22Rv1 (cell line): ENCODE measurements at regions not wholly inside any gene's neighbourhood (a gene's known extent, or its start where the extent isn't known, plus 50 kb on each side); places are given as distances from the start of the nearest gene placed in this dataset.

Experiments
- H3K27ac ChIP-seq: fragments of 450-650 bp; 2 replicates; pipeline ENCODE4 v1.5.1; 2017
- CTCF ChIP-seq: fragments of 450-650 bp; IDR thresholded peaks from 2 replicates; pipeline ENCODE4 v1.5.1; 2017; ENCODE audit warnings: mild to moderate bottlenecking
- ZFX ChIP-seq: fragments of 450-650 bp; IDR thresholded peaks from 2 replicates; pipeline ENCODE4 v1.6.1; 2017; ENCODE audit warnings: antibody characterized with exemption, borderline replicate concordance

DNA sequence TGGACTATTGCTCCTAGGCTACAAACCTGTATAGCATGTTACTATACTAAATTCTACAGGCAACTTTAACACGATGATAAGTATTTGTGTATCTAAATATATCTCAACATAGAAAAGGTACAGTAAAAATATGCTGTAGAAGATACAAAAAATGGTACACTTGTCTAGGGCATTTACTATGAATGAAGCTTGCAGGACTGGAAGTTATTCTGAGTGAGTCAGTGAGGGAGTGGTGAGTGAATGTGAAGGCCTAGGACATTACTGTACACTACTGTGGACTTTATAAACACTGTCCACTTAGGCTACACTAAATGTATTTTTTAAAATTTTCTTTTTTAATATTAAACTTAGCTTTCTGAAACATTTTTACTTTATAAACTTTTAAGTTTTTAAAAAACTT, 140.5 kb upstream of the SGO1 start:
- no peak overlapping the region for H3K27ac ChIP-seq
- no peak for TF ChIP-seq ZFX

- TF ChIP-seq CTCF: no peak
- TF ChIP-seq ZFX: no peak
- no peak overlapping the region for H3K27ac ChIP-seq
Measured at GRCh38 chr3:20325563-20325962, 139.6 kb upstream of the SGO1 start.

DNA sequence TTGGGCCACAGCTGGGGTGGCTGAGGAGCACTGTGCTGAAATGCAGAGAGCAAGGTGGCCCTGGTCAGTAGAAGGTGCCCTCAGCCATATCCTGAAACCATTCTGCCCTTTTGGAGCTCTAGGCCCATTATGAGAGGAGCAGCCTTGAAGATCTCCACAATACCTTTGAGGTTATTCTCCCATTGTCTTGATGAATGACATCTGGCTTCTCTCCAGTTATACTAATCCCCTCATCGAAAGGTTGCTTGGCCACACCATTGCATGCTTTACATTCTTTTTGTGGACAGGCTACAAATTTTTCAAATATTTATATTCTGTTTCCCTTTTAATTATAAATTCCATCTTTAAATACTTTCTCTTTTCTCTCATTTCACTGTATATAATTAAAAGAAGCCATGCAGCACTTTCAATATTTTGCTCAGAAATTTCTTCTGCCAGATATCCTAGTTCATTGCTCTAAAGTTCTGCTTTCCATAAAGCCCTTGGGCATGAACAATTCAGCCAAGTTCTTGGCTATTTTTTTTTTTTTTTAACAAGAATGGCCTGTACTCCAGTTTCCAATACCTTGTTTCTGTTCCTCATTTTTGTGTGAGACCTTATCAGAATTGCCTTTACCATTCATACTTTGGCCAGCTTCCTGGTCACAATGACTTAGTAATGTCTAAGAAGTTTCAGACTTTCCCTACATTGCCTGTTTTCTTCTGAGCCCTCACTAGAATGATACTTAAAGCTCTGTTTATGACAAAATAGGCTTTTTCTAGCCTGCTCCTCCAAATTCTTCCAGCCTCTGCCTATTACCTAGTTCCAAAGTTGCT, 138.9 kb upstream of the SGO1 start:
- no peak for TF ChIP-seq ZFX
- TF ChIP-seq CTCF: no peak
- no peak overlapping the region for H3K27ac ChIP-seq

DNA sequence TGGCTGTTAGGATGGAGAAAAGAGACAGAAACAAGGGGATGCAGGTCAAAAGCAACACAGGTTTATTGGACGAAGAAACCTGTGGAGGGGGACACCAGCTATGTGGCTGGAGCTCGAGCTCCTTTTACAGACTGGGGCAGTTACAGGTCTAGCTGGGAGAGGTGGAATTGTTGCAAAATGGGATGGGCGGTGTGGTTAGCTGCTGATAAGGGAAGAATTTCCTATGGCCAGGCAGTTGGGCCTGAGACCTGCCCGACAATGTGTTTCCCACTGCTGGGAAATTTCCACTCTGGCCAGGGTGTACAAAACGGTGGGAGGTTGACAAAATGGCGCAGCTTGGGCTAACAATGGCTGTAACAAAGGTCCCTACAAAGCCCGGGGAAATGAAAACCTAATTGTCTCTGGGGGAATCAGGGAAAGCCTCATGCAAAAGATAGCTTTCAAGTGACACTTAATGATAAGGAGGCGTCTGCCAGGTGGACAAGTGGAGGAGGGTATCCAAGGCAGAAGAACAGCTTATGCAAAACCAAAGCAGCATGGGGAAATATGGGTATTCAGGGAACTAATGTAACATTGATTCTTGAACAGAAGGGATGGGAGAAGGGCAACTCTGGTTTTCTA, 137.4 kb upstream of the SGO1 start:
- H3K27ac ChIP-seq: no peak overlapping the region
- TF ChIP-seq ZFX (no peak), CTCF (no peak)

DNA sequence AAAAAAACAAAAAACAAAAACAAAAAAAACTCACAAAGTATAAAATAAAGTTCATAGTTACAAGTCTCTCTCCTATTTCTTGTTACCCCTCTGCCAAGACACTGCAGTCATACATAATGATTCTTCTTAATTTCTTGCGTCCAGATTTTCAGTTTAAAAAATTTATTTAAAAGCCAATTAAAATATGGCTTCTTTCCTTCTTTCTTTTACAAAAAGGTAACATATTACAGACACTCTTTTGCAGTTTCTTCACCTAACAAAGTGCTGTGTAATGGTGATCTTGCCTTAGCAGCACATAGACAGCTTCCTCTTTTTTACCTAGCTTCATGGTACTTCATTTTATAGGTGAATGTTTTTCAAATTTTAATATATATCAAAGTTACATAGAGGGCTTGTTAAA, 136.1 kb upstream of the SGO1 start:
- TF ChIP-seq CTCF (no peak), ZFX (no peak)
- H3K27ac ChIP-seq: no peak overlapping the region

- H3K27ac ChIP-seq: no peak overlapping the region
- TF ChIP-seq ZFX (no peak), CTCF (no peak)
Measured at GRCh38 chr3:20321391-20322047, 135.5 kb upstream of the SGO1 start.

GRCh38 chr3:20320489-20320888, 134.5 kb upstream of the SGO1 start:
- no peak overlapping the region for H3K27ac ChIP-seq
- TF ChIP-seq ZFX: no peak
- no peak for TF ChIP-seq CTCF
